SJCRH30 (cell line): ENCODE measurements at regions not wholly inside any gene's neighbourhood (a gene's known extent, or its start where the extent isn't known, plus 50 kb on each side); places are given as distances from the start of the nearest gene placed in this dataset.

Experiments
- DNase-seq, 2 experiments: peaks; one replicate each; pipeline ENCODE4 v3.0.0-alpha.2; 2015 to 2020
- H3K27ac ChIP-seq: fragments of 250-450 bp; sonication (Bioruptor Pico); 2 replicates; pipeline ENCODE4 v1.5.1; 2020; ENCODE audit warnings: mild to moderate bottlenecking, moderate library complexity
- H3K27me3 ChIP-seq: fragments of 250-450 bp; sonication (Bioruptor Pico); 2 replicates; pipeline ENCODE4 v1.5.1; 2020; ENCODE audit warnings: mild to moderate bottlenecking, moderate library complexity
- H3K36me3 ChIP-seq: fragments of 250-450 bp; sonication (Bioruptor Pico); 2 replicates; pipeline ENCODE4 v1.5.1; 2020; ENCODE audit warnings: mild to moderate bottlenecking, moderate library complexity
- H3K4me1 ChIP-seq: fragments of 250-450 bp; sonication (Bioruptor Pico); 2 replicates; pipeline ENCODE4 v1.5.1; 2020; ENCODE audit warnings: mild to moderate bottlenecking, moderate library complexity
- H3K4me3 ChIP-seq: fragments of 250-450 bp; sonication (Bioruptor Pico); 2 replicates; pipeline ENCODE4 v1.5.1; 2020; ENCODE audit warnings: mild to moderate bottlenecking, moderate library complexity
- H3K9me3 ChIP-seq: fragments of 250-450 bp; sonication (Bioruptor Pico); replicated peaks from 2 replicates; pipeline ENCODE4 v1.5.1; 2020; ENCODE audit warnings: mild to moderate bottlenecking, moderate library complexity

GRCh38 chr20:11266571-11266970, 592.8 kb upstream of the JAG1 start:
- Histone ChIP-seq H3K4me1 (peaks cover 4% of the 10 kb centered on the region; the same call in 1 of the 2 replicates), H3K9me3 (no peaks in the 10 kb centered on the region), H3K36me3 (no peaks in the 10 kb centered on the region), H3K27ac (no peak overlapping the region), H3K4me3 (no peak overlapping the region), H3K27me3 (no peaks in the 10 kb centered on the region)
- DNase-seq = no peak

- H3K27ac ChIP-seq = no peak overlapping the region
- no peaks in the 10 kb centered on the region for H3K9me3 ChIP-seq
- H3K27me3 ChIP-seq = no peaks in the 10 kb centered on the region; the same call in 1 of the 2 replicates
- H3K4me1 ChIP-seq = peaks cover 4% of the 10 kb centered on the region; the same call in 1 of the 2 replicates
- DNase-seq = peak; percentile 42 to 57
- H3K4me3 ChIP-seq = no peak overlapping the region
- H3K36me3 ChIP-seq = no peaks in the 10 kb centered on the region
Observed at GRCh38 chr20:11267131-11267761, 593.4 kb upstream of the JAG1 start.

- H3K27ac ChIP-seq = no peak overlapping the region
- no peak overlapping the region for H3K4me3 ChIP-seq
- H3K9me3 ChIP-seq = no peaks in the 10 kb centered on the region
- no peaks in the 10 kb centered on the region; the same call in 1 of the 2 replicates for H3K27me3 ChIP-seq
- H3K36me3 ChIP-seq = no peaks in the 10 kb centered on the region
- peaks cover 4% of the 10 kb centered on the region; the same call in 1 of the 2 replicates for H3K4me1 ChIP-seq
- no peak for DNase-seq
Observed at GRCh38 chr20:11267762-11268335, 594.0 kb upstream of the JAG1 start.

- peaks cover 4% of the 10 kb centered on the region; the same call in 1 of the 2 replicates for H3K4me1 ChIP-seq
- H3K4me3 ChIP-seq = no peak overlapping the region
- H3K9me3 ChIP-seq = no peaks in the 10 kb centered on the region
- no peaks in the 10 kb centered on the region; the same call in 1 of the 2 replicates for H3K27me3 ChIP-seq
- no peak for DNase-seq
- no peaks in the 10 kb centered on the region for H3K36me3 ChIP-seq
- no peak overlapping the region for H3K27ac ChIP-seq
Observed at GRCh38 chr20:11270566-11270965, 596.8 kb upstream of the JAG1 start.

GRCh38 chr20:11271319-11271718, 597.5 kb upstream of the JAG1 start:
- H3K4me1 ChIP-seq = peaks cover 4% of the 10 kb centered on the region; the same call in 1 of the 2 replicates
- no peak overlapping the region for H3K27ac ChIP-seq
- no peaks in the 10 kb centered on the region for H3K9me3 ChIP-seq
- DNase-seq = peak in 1 of 2 experiments; percentile 19
- H3K27me3 ChIP-seq = no peaks in the 10 kb centered on the region; the same call in 1 of the 2 replicates
- H3K4me3 ChIP-seq = no peak overlapping the region
- H3K36me3 ChIP-seq = no peaks in the 10 kb centered on the region

GRCh38 chr20:11271920-11272594, 598.3 kb upstream of the JAG1 start:
- peak in 1 of 2 experiments; percentile 31 for DNase-seq
- Histone ChIP-seq H3K4me3 (no peak overlapping the region), H3K27me3 (no peaks in the 10 kb centered on the region; the same call in 1 of the 2 replicates), H3K9me3 (no peaks in the 10 kb centered on the region), H3K27ac (no peak overlapping the region), H3K36me3 (no peaks in the 10 kb centered on the region), H3K4me1 (peaks cover 4% of the 10 kb centered on the region; the same call in 1 of the 2 replicates)

- no peaks in the 10 kb centered on the region for H3K36me3 ChIP-seq
Observed at GRCh38 chr20:11274141-11274594, 600.4 kb upstream of the JAG1 start.

GRCh38 chr20:11275740-11276139, 601.9 kb upstream of the JAG1 start:
- no peak for DNase-seq
- Histone ChIP-seq H3K27me3 (no peaks in the 10 kb centered on the region; the same call in 1 of the 2 replicates), H3K4me1 (no peaks in the 10 kb centered on the region), H3K9me3 (no peaks in the 10 kb centered on the region), H3K27ac (no peak overlapping the region), H3K36me3 (no peaks in the 10 kb centered on the region), H3K4me3 (no peak overlapping the region)

More at GRCh38 chr20:11274141-11274594, 600.4 kb upstream of the JAG1 start:
- DNase-seq = peak; percentile 19 to 67
- H3K9me3 ChIP-seq = no peaks in the 10 kb centered on the region
- no peaks in the 10 kb centered on the region; the same call in 1 of the 2 replicates for H3K27me3 ChIP-seq
- H3K4me3 ChIP-seq = no peak overlapping the region
- H3K27ac ChIP-seq = no peak overlapping the region
- H3K4me1 ChIP-seq = no peaks in the 10 kb centered on the region

GRCh38 chr20:11277170-11277569, 603.4 kb upstream of the JAG1 start:
- Histone ChIP-seq H3K27me3 (no peaks in the 10 kb centered on the region), H3K9me3 (no peaks in the 10 kb centered on the region), H3K4me1 (no peaks in the 10 kb centered on the region), H3K36me3 (no peaks in the 10 kb centered on the region), H3K27ac (no peak overlapping the region), H3K4me3 (no peak overlapping the region)
- no peak for DNase-seq

GRCh38 chr20:11277858-11278257, 604.1 kb upstream of the JAG1 start:
- H3K9me3 ChIP-seq = no peaks in the 10 kb centered on the region
- DNase-seq = no peak
- no peak overlapping the region for H3K4me3 ChIP-seq
- H3K36me3 ChIP-seq = no peaks in the 10 kb centered on the region
- H3K4me1 ChIP-seq = no peaks in the 10 kb centered on the region
- no peak overlapping the region for H3K27ac ChIP-seq
- no peaks in the 10 kb centered on the region for H3K27me3 ChIP-seq

- DNase-seq = no peak
- Histone ChIP-seq H3K4me3 (no peak overlapping the region), H3K36me3 (no peaks in the 10 kb centered on the region), H3K27me3 (no peaks in the 10 kb centered on the region), H3K9me3 (no peaks in the 10 kb centered on the region), H3K4me1 (no peaks in the 10 kb centered on the region), H3K27ac (no peak overlapping the region)
Observed at GRCh38 chr20:11278461-11278860, 604.7 kb upstream of the JAG1 start.

GRCh38 chr20:11281240-11281639, 607.4 kb upstream of the JAG1 start:
- no peak overlapping the region for H3K4me3 ChIP-seq
- H3K36me3 ChIP-seq = no peaks in the 10 kb centered on the region
- no peaks in the 10 kb centered on the region for H3K9me3 ChIP-seq

GRCh38 chr20:11281768-11282167, 608.0 kb upstream of the JAG1 start:
- DNase-seq = no peak
- H3K27me3 ChIP-seq = no peaks in the 10 kb centered on the region
- H3K36me3 ChIP-seq = no peaks in the 10 kb centered on the region
- H3K27ac ChIP-seq = no peak overlapping the region
- H3K4me1 ChIP-seq = 0 out of 2 replicates have a peak, but pooled peaks cover 3% of the 10 kb centered on the region
- H3K4me3 ChIP-seq = no peak overlapping the region
- H3K9me3 ChIP-seq = no peaks in the 10 kb centered on the region

More at GRCh38 chr20:11281240-11281639, 607.4 kb upstream of the JAG1 start:
- DNase-seq = no peak
- Histone ChIP-seq H3K27me3 (no peaks in the 10 kb centered on the region), H3K27ac (no peak overlapping the region), H3K4me1 (0 out of 2 replicates have a peak, but pooled peaks cover 3% of the 10 kb centered on the region)

GRCh38 chr20:11287126-11287525, 613.3 kb upstream of the JAG1 start:
- 0 out of 2 replicates have a peak, but pooled peaks cover 3% of the 10 kb centered on the region for H3K4me1 ChIP-seq
- no peak overlapping the region for H3K4me3 ChIP-seq
- H3K9me3 ChIP-seq = no peaks in the 10 kb centered on the region
- no peaks in the 10 kb centered on the region for H3K27me3 ChIP-seq
- no peak overlapping the region for H3K27ac ChIP-seq
- no peak for DNase-seq
- no peaks in the 10 kb centered on the region for H3K36me3 ChIP-seq

- no peaks in the 10 kb centered on the region for H3K9me3 ChIP-seq
- H3K27ac ChIP-seq = no peak overlapping the region
- H3K27me3 ChIP-seq = no peaks in the 10 kb centered on the region
- no peaks in the 10 kb centered on the region for H3K4me1 ChIP-seq
- H3K36me3 ChIP-seq = no peaks in the 10 kb centered on the region
- H3K4me3 ChIP-seq = no peak overlapping the region
- no peak for DNase-seq
Observed at GRCh38 chr20:11296221-11296620, 621.5 kb upstream of the BTBD3 start.
